Kidney capillary endothelial cell (primary cell): ENCODE measurements at regions not wholly inside any gene's neighbourhood (a gene's known extent, or its start where the extent isn't known, plus 50 kb on each side); places are given as distances from the start of the nearest gene placed in this dataset.
A peak's percentile ranks its signal among the peaks of the same experiment; 100 is the strongest.

Experiments
- DNase-seq: peaks from one replicate; pipeline ENCODE4 v3.0.0-alpha.2; 2018; ENCODE audit warnings: low spot score

GRCh38 chr1:30479575-30479974, 243.8 kb downstream of the MATN1 start:
- no peak for DNase-seq

- no peak for DNase-seq
Observed at GRCh38 chr1:30478799-30479563, 244.4 kb downstream of the MATN1 start.

GRCh38 chr1:30478283-30478682, 245.1 kb downstream of the MATN1 start:
- no peak for DNase-seq

GRCh38 chr1:30477588-30477987, 245.8 kb downstream of the MATN1 start:
- DNase-seq = no peak

GRCh38 chr1:30476911-30477459, 246.4 kb downstream of the MATN1 start:
- no peak for DNase-seq

GRCh38 chr1:30476476-30476875, 246.9 kb downstream of the MATN1 start:
- no peak for DNase-seq

GRCh38 chr1:30475966-30476365, 247.4 kb downstream of the MATN1 start:
- no peak for DNase-seq

GRCh38 chr1:30475201-30475600, 248.2 kb downstream of the MATN1 start:
- DNase-seq = no peak

GRCh38 chr1:30474818-30475200, 248.6 kb downstream of the MATN1 start:
- no peak for DNase-seq

- DNase-seq = peak; percentile 50
Observed at GRCh38 chr1:30473922-30474817, 249.2 kb downstream of the MATN1 start.

- DNase-seq = no peak
Observed at GRCh38 chr1:30472526-30472925, 250.9 kb downstream of the MATN1 start.

- DNase-seq = no peak
Observed at GRCh38 chr1:30472009-30472408, 251.4 kb downstream of the MATN1 start.

GRCh38 chr1:30471307-30471706, 252.1 kb downstream of the MATN1 start:
- no peak for DNase-seq

- no peak for DNase-seq
Observed at GRCh38 chr1:30469426-30469825, 254.0 kb downstream of the MATN1 start.

- no peak for DNase-seq
Observed at GRCh38 chr1:30467101-30467500, 256.3 kb downstream of the MATN1 start.

GRCh38 chr1:30466610-30467009, 256.8 kb downstream of the MATN1 start:
- DNase-seq = no peak

- no peak for DNase-seq
Observed at GRCh38 chr1:30466026-30466425, 257.4 kb downstream of the MATN1 start.

GRCh38 chr1:30465096-30465495, 258.3 kb downstream of the MATN1 start:
- DNase-seq = no peak

- DNase-seq = no peak
Observed at GRCh38 chr1:30464187-30464617, 259.2 kb downstream of the MATN1 start.

- no peak for DNase-seq
Observed at GRCh38 chr1:30462826-30463425, 260.5 kb downstream of the MATN1 start.

GRCh38 chr1:30462166-30462565, 261.2 kb downstream of the MATN1 start:
- no peak for DNase-seq

GRCh38 chr1:30461640-30462039, 261.7 kb downstream of the MATN1 start:
- no peak for DNase-seq

- DNase-seq = no peak
Observed at GRCh38 chr1:30460661-30461060, 262.7 kb downstream of the MATN1 start.
